ENCODE measurements at regions not wholly inside any gene's neighbourhood (a gene's known extent, or its start where the extent isn't known, plus 50 kb on each side); places are given as distances from the start of the nearest gene placed in this dataset.

GRCh38 chr4:125735102-125735501, 420.3 kb downstream of the FAT4 start:
- no peak overlapping the region for H3K27ac ChIP-seq (ENCODE audit: low read length in 2 of 2)
- TF ChIP-seq CTCF (IDR thresholded peaks at IDR 0.05) = no peak
- no peak for TF ChIP-seq EZH2 (IDR thresholded peaks at IDR 0.05; ENCODE audit: borderline replicate concordance, insufficient read depth, low read depth, low read length, poor library complexity, severe bottlenecking)
- Mint-ChIP-seq H3K9me3 (ENCODE audit: insufficient read depth) (peaks cover 7% of the 10 kb centered on the region), H3K4me1 (no peaks in the 10 kb centered on the region), H3K27ac (no peak overlapping the region), H3K27me3 (no peaks in the 10 kb centered on the region), H3K4me3 (no peak overlapping the region)
- no peak overlapping the region for H3K4me3 ChIP-seq (ENCODE audit: control extremely low read depth in 1 of 5, extremely low read depth in 1 of 5, insufficient read depth in 1 of 5, low read depth in 2 of 5, low read length in 4 of 5)
- no peaks in the 10 kb centered on the region for H3K9me3 ChIP-seq (ENCODE audit: control extremely low read depth in 1 of 3, control insufficient read depth in 2 of 3, insufficient read depth in 1 of 3, low read length in 2 of 3)
- intact Hi-C loops (cut with micrococcal nuclease) = no loop called here
- no peak overlapping the region for H3K9ac ChIP-seq (ENCODE audit: low read length)
- ATAC-seq (ENCODE audit: low read depth) (no peak), DNase-seq (no peak)
- H3K4me2 ChIP-seq (replicated peaks; ENCODE audit: low read depth, low read length, poor library complexity, severe bottlenecking) = no peak overlapping the region
- WGBS (ENCODE audit: insufficient coverage) = 94% methylated on average over 3 of the region's 4 CpGs
- no peaks in the 10 kb centered on the region for H3K27me3 ChIP-seq (replicated peaks in 1 of 4; ENCODE audit: control extremely low read depth in 1 of 4, control insufficient read depth in 3 of 4, insufficient read depth in 4 of 4, low read length in 3 of 4)
- no peaks in the 10 kb centered on the region for H3K36me3 ChIP-seq (replicated peaks in 1 of 2; ENCODE audit: control extremely low read depth in 1 of 2, control insufficient read depth in 1 of 2, extremely low read depth in 1 of 2, insufficient read depth in 2 of 2, low read length in 1 of 2)
- no peaks in the 10 kb centered on the region for H3K4me1 ChIP-seq (ENCODE audit: control insufficient read depth in 2 of 2, insufficient read depth in 2 of 2, low read length in 2 of 2)
- ChIA-PET POLR2A (no interaction called here), CTCF (no interaction called here)
- no peak overlapping the region for H2AFZ ChIP-seq (ENCODE audit: insufficient read depth, low read depth, low read length, poor library complexity, severe bottlenecking)
- H3K79me2 ChIP-seq (ENCODE audit: control insufficient read depth, insufficient read depth, low read length) = no peaks in the 10 kb centered on the region
- H4K20me1 ChIP-seq (ENCODE audit: control insufficient read depth, insufficient read depth, low read length, poor library complexity, severe bottlenecking) = no peaks in the 10 kb centered on the region

- Histone ChIP-seq H4K20me1 (ENCODE audit: control insufficient read depth, insufficient read depth, low read length, poor library complexity, severe bottlenecking) (no peaks in the 10 kb centered on the region), H3K9ac (ENCODE audit: low read length) (no peak overlapping the region), H3K36me3 (replicated peaks in 1 of 2; ENCODE audit: control extremely low read depth in 1 of 2, control insufficient read depth in 1 of 2, extremely low read depth in 1 of 2, insufficient read depth in 2 of 2, low read length in 1 of 2) (no peaks in the 10 kb centered on the region), H3K27ac (ENCODE audit: low read length in 2 of 2) (no peak overlapping the region), H3K79me2 (ENCODE audit: control insufficient read depth, insufficient read depth, low read length) (no peaks in the 10 kb centered on the region), H2AFZ (ENCODE audit: insufficient read depth, low read depth, low read length, poor library complexity, severe bottlenecking) (no peak overlapping the region), H3K9me3 (ENCODE audit: control extremely low read depth in 1 of 3, control insufficient read depth in 2 of 3, insufficient read depth in 1 of 3, low read length in 2 of 3) (no peaks in the 10 kb centered on the region), H3K27me3 (replicated peaks in 1 of 4; ENCODE audit: control extremely low read depth in 1 of 4, control insufficient read depth in 3 of 4, insufficient read depth in 4 of 4, low read length in 3 of 4) (no peaks in the 10 kb centered on the region), H3K4me1 (ENCODE audit: control insufficient read depth in 2 of 2, insufficient read depth in 2 of 2, low read length in 2 of 2) (no peaks in the 10 kb centered on the region), H3K4me3 (ENCODE audit: control extremely low read depth in 1 of 5, extremely low read depth in 1 of 5, insufficient read depth in 1 of 5, low read depth in 2 of 5, low read length in 4 of 5) (no peak overlapping the region), H3K4me2 (replicated peaks; ENCODE audit: low read depth, low read length, poor library complexity, severe bottlenecking) (no peak overlapping the region)
- WGBS (ENCODE audit: insufficient coverage) = 73% methylated on average over 1 of the region's 1 CpG
- ATAC-seq (ENCODE audit: low read depth) (no peak), DNase-seq (no peak)
- no peaks in the 10 kb centered on the region for H3K4me1 Mint-ChIP-seq
- no peaks in the 10 kb centered on the region for H3K27me3 Mint-ChIP-seq
- H3K27ac Mint-ChIP-seq = no peak overlapping the region
- intact Hi-C loops (cut with micrococcal nuclease) = no loop called here
- TF ChIP-seq CTCF (IDR thresholded peaks at IDR 0.05) (no peak), EZH2 (IDR thresholded peaks at IDR 0.05; ENCODE audit: borderline replicate concordance, insufficient read depth, low read depth, low read length, poor library complexity, severe bottlenecking) (no peak)
- H3K4me3 Mint-ChIP-seq = no peak overlapping the region
- peaks cover 7% of the 10 kb centered on the region for H3K9me3 Mint-ChIP-seq (ENCODE audit: insufficient read depth)
- CTCF ChIA-PET = no interaction called here
- POLR2A ChIA-PET = no interaction called here
These were observed 421.3 kb downstream of the FAT4 start for GRCh38 chr4:125736057-125736456.

Data from B cell (primary cell).